GM12891 (cell line): ENCODE measurements at regions not wholly inside any gene's neighbourhood (a gene's known extent, or its start where the extent isn't known, plus 50 kb on each side); places are given as distances from the start of the nearest gene placed in this dataset.

ENCODE experiments used
- DNase-seq: peaks from one replicate; pipeline ENCODE4 v3.0.0; 2011; ENCODE audit warnings: low spot score; ENCODE audit not compliant: insufficient read length
- FAIRE-seq: peaks from 2 replicates; lab custom pipeline; 2011; peaks lifted over from hg19 to GRCh38; lab: Jason Lieb, UNC
- PAX5 ChIP-seq: IDR thresholded peaks from 2 replicates; pipeline ENCODE4 v1.6.1; 2011; ENCODE audit warnings: low read length, moderate library complexity, mild to moderate bottlenecking; ENCODE audit not compliant: insufficient read depth, severe bottlenecking
- POLR2A ChIP-seq: IDR thresholded peaks from 2 replicates; pipeline ENCODE4 v1.6.1; 2011; ENCODE audit warnings: low read depth, low read length, control low read depth
- POLR2AphosphoS5 ChIP-seq: IDR thresholded peaks from 2 replicates; pipeline ENCODE4 v1.6.1; 2011; ENCODE audit warnings: low read depth, low read length, control low read depth
- POU2F2 ChIP-seq: IDR thresholded peaks from 2 replicates; pipeline ENCODE4 v1.6.1; 2011; ENCODE audit warnings: low read depth, mild to moderate bottlenecking, control low read depth, low read length, moderate library complexity
- SPI1 ChIP-seq: IDR thresholded peaks from 2 replicates; pipeline ENCODE4 v1.6.1; 2011; ENCODE audit warnings: low read depth, low read length, control low read depth
- TAF1 ChIP-seq: IDR thresholded peaks from 2 replicates; pipeline ENCODE4 v1.6.1; 2011; ENCODE audit warnings: low read depth, low read length, control low read depth

- FAIRE-seq = no peak
- DNase-seq = no peak
- TF ChIP-seq POLR2AphosphoS5 = no peak
- no peak for TF ChIP-seq POLR2A
- TF ChIP-seq TAF1 = no peak
- no peak for TF ChIP-seq PAX5
- no peak for TF ChIP-seq POU2F2
- no peak for TF ChIP-seq SPI1
Measured at GRCh38 chr5:33297760-33298216, 143.0 kb upstream of the TARS1 start.

- no peak for FAIRE-seq
- DNase-seq = no peak
- no peak for TF ChIP-seq POU2F2
- peak; percentile 36 for TF ChIP-seq SPI1
- no peak for TF ChIP-seq TAF1
Measured at GRCh38 chr5:33299621-33300208, 141.1 kb upstream of the TARS1 start.

GRCh38 chr5:33300209-33300742 lies 140.5 kb upstream of the TARS1 start:
- DNase-seq = no peak
- FAIRE-seq = no peak
- TF ChIP-seq SPI1 = peak; percentile 87
- no peak for TF ChIP-seq POU2F2
- no peak for TF ChIP-seq TAF1
- TF ChIP-seq PAX5 = no peak

DNA sequence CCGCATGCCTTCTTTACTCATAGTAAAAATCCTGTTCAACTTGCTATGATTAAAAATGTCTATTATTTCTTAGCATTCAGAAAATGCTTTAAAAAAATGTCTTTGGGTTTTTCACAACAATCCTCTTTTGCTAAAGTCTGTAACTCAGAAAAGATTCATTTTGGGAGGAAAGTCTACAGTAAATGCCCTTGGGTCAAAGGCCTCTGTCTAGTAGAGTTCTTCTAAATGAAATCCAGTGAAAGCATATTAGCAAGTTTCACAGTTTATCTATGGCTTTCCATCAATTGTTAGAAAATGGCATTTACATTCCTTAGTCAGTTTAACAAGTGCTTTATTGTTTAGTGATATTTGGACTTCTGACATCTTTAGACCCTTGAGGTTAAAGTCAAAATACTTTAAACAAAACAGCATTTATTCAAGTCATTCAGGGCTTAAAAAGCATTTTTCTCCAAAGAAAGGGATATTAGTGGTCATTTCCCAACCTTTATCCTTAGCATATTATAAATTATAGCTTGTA lies 137.1 kb upstream of the TARS1 start:
- FAIRE-seq (no peak), DNase-seq (no peak)
- TF ChIP-seq TAF1 (no peak), POU2F2 (no peak), PAX5 (no peak), SPI1 (no peak), POLR2AphosphoS5 (no peak), POLR2A (no peak)

DNA sequence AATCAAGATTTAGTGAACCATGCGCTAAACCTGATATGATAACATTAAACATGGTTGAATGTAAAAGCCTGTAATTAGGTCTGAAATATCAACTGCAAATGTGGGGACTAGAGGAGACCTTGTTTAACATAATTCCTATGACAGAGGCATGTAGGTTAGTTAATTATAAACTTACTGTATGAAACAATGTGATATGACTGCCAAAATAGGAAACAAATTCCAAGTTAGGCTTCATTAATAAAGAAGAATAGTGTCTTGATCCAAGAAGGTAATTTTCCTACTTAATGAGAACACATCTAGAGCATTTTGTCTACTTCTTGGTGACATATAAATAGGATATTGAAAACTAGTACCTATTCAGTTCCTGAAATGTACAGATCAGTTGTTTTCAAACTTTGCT lies 136.2 kb upstream of the TARS1 start:
- FAIRE-seq (no peak), DNase-seq (no peak)
- TF ChIP-seq POLR2A (no peak), POLR2AphosphoS5 (no peak), SPI1 (no peak), TAF1 (no peak), POU2F2 (no peak), PAX5 (no peak)

DNA sequence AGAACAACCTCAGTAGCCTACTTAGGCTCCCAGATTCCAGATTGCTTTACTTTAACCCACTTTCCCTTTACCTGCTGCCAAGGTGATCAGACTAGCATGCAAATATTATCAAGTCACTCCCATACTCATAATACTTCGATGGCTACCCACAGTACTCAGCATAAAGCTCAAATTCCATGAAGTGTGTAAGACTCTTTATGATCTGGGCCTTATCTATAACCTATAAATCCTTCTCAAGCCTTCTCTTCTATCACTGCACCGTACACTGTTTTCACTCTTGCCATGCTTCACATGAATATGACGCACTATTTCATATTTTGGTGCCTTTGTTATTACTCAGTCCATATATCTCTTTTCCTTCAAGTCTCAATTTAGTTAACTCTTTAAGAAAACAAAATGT lies 135.2 kb upstream of the TARS1 start:
- DNase-seq (no peak), FAIRE-seq (no peak)
- TF ChIP-seq POLR2AphosphoS5 (no peak), SPI1 (no peak), TAF1 (no peak), POU2F2 (no peak), POLR2A (no peak), PAX5 (no peak)

GRCh38 chr5:33306758-33307157 lies 134.0 kb upstream of the TARS1 start:
- no peak for FAIRE-seq

GRCh38 chr5:33308586-33308985 lies 132.2 kb upstream of the TARS1 start:
- FAIRE-seq (no peak), DNase-seq (no peak)
- TF ChIP-seq POU2F2 (no peak), TAF1 (no peak), POLR2AphosphoS5 (no peak), PAX5 (no peak), SPI1 (no peak), POLR2A (no peak)

More at GRCh38 chr5:33306758-33307157, 134.0 kb upstream of the TARS1 start:
- DNase-seq = no peak
- TF ChIP-seq POLR2A = no peak
- no peak for TF ChIP-seq PAX5
- no peak for TF ChIP-seq POLR2AphosphoS5
- TF ChIP-seq SPI1 = no peak
- TF ChIP-seq TAF1 = no peak
- TF ChIP-seq POU2F2 = no peak

- TF ChIP-seq POLR2AphosphoS5 = no peak
- TF ChIP-seq PAX5 = no peak
- FAIRE-seq (no peak), DNase-seq (no peak)
Measured at GRCh38 chr5:33309068-33309467, 131.7 kb upstream of the TARS1 start.
